GM12864 (cell line): ENCODE measurements at regions not wholly inside any gene's neighbourhood (a gene's known extent, or its start where the extent isn't known, plus 50 kb on each side); places are given as distances from the start of the nearest gene placed in this dataset.

Experiments used
- DNase-seq: peaks from one replicate; pipeline ENCODE4 v3.0.0-alpha.2; 2011; ENCODE audit warnings: low read depth
- H3K4me3 ChIP-seq: 2 replicates; pipeline ENCODE4 v1.5.1; 2011; ENCODE audit warnings: mild to moderate bottlenecking, low read depth, low read length, control low read depth
- TF ChIP-seq, protein P1 (sequence below): IDR thresholded peaks from 2 replicates; pipeline ENCODE4 v1.5.1; 2011; ENCODE audit warnings: low read depth, mild to moderate bottlenecking, moderate library complexity, low read length, control low read depth, inconsistent platforms; ENCODE audit errors: missing control alignments

DNA sequence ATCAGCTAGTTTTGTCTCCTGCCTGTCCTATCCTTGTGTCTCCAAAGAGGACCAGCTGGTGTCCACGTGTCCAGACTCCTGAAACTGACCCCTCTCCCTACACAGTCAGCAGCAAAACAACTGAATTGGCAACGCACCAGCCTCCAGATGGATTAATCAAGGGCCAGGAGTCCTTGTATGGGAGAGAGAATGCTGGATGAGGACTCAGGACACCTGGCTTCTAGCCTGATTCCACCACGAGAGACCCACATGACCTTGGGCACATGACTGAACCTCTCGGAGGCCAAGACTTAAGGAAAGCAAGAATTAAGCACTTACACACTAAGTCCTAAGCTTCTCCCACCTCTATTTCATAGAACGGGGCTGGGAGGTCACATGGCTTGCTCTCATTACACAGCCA, 60.4 kb upstream of the CMKLR1 start:
- TF ChIP-seq, protein P1, sequence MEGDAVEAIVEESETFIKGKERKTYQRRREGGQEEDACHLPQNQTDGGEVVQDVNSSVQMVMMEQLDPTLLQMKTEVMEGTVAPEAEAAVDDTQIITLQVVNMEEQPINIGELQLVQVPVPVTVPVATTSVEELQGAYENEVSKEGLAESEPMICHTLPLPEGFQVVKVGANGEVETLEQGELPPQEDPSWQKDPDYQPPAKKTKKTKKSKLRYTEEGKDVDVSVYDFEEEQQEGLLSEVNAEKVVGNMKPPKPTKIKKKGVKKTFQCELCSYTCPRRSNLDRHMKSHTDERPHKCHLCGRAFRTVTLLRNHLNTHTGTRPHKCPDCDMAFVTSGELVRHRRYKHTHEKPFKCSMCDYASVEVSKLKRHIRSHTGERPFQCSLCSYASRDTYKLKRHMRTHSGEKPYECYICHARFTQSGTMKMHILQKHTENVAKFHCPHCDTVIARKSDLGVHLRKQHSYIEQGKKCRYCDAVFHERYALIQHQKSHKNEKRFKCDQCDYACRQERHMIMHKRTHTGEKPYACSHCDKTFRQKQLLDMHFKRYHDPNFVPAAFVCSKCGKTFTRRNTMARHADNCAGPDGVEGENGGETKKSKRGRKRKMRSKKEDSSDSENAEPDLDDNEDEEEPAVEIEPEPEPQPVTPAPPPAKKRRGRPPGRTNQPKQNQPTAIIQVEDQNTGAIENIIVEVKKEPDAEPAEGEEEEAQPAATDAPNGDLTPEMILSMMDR, result no peak
- no peak overlapping the region for H3K4me3 ChIP-seq
- DNase-seq, result no peak

DNA sequence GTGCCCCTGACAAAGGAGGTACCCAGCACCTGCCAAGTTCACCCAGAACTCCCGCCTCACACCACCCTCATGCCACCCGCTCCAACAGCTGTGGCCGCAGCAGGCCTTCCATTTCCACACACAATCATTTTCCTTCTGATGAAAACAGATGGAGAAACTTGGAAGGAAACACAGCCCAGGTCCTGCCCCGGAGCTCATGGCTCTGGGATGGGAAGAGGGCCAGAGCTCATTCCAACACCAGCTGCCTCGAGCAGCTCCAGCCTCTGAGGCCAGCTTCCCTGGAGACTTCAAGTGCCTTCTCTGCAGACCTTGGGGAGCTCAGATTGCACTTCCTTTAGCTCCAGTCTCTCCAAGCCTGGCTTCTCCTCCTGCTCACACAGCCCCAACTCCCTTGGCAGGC, 55.1 kb upstream of the CMKLR1 start:
- TF ChIP-seq, protein P1, result no peak
- no peak overlapping the region for H3K4me3 ChIP-seq
- DNase-seq, result no peak

DNA sequence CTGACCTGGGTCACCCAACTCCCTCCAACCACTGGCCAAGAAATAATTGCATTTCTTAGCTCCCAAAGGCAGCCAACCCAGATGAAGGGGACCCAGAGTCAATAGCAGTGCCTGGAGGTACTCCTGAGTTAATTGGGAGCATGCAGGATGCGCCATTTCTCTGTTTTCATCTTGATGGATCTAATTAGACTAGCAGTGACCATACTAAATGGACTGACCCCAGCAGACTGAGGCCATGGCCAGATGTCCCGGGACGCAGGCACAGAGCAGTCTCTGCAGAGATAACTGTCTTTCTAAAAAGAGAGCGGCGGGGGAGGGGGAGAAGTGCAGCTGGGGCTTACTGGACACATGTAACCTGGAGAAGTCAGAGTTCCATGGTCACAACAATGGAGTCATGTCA, 53.2 kb upstream of the CMKLR1 start:
- TF ChIP-seq, protein P1, result no peak
- H3K4me3 ChIP-seq, result no peak overlapping the region
- no peak for DNase-seq

DNA sequence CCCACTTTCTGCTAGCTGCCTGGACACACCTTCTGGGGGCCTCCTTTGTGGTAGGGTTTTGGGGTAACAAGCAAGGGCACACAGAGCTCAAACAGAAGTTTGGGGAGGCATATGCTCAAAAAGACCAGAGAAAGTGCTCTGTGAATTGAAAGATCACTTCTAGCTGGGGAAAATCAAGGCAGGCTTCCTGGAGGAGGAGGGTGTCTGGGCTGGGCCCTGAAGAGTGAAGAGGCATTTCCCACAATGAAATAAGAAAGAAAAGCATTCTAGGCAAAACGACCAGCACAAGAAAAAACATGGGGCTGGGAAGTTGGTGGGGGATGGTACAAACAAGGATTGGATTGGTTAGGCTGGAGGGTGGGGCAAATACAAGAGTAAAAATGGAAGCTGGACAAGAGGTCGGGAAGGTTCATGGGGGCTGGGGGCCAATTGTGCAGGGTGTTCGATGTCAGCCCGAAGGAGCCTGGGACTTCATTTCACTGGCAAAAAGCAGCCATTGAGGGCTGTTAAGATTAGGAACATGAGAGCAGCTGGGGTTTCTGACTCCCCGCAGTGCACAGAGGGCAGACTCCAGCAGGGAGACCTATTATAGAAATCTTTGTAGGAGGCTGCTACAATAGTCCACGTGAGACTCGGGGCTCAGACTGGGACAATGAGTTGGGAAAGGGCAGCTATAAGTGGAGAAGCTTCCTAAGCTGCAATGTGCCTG, 51.5 kb upstream of the CMKLR1 start:
- H3K4me3 ChIP-seq, result no peak overlapping the region
- no peak for DNase-seq
- TF ChIP-seq, protein P1, result no peak

DNA sequence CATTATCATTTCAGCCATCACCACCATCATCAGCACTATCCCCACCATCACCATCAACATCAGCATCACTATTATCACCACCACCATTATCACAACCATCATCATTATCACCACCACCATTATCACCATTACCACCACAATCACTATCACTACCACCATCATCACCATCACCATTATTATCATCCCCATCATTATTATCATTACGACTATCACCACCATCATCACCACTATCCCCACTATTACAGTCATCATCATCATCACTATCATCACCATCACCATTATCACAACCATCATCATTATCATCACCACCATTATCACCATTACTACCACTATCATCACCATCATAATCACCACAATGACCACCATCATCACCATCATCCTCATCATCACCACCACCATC, 50.4 kb upstream of the CMKLR1 start:
- TF ChIP-seq, protein P1, result no peak
- no peak overlapping the region for H3K4me3 ChIP-seq
- DNase-seq, result no peak
